IMR-90 (cell line): ENCODE measurements at regions not wholly inside any gene's neighbourhood (a gene's known extent, or its start where the extent isn't known, plus 50 kb on each side); places are given as distances from the start of the nearest gene placed in this dataset.
A peak's percentile ranks its signal among the peaks of the same experiment; 100 is the strongest.

ENCODE experiments used
- ATAC-seq: fragments of 200-7000 bp; cut with Tn5 transposase; 2 replicates; pipeline ENCODE4 v1.9.1; 2020; ENCODE audit warnings: low read depth, mild to moderate bottlenecking, moderate library complexity
- BruUV-seq: library from RNA; stranded (reverse); fragments of 400-500 nt; replicated peaks from 2 replicates; lab custom pipeline; 2021; lab: Mats Ljungman, UMichigan
- CTCF ChIA-PET: fragments of 300-600 bp; formaldehyde crosslinking; extraction: SDS; loops from one replicate; lab custom pipeline; 2021; ENCODE audit warnings: antibody characterized with exemption; lab: Yijun Ruan, JAX
- POLR2A ChIA-PET: fragments of 300-600 bp; sonication (Branson Sonifier 250); formaldehyde crosslinking; loops from one replicate; lab custom pipeline; 2022; ENCODE audit warnings: antibody characterized with exemption; ENCODE audit not compliant: unreplicated experiment; lab: Charles Lee
- DNase-seq: peaks from one replicate; pipeline ENCODE4 v3.0.0; 2013
- H2AFZ ChIP-seq: replicated peaks from 2 replicates; pipeline ENCODE3; 2013; ENCODE audit warnings: low read length, mild to moderate bottlenecking; ENCODE audit not compliant: poor library complexity
- H2AK5ac ChIP-seq: 2 replicates; pipeline ENCODE4 v1.6.1; 2013; ENCODE audit warnings: low read depth, low read length, inconsistent platforms
- H2AK9ac ChIP-seq: replicated peaks from 2 replicates; pipeline ENCODE3; 2013; ENCODE audit warnings: mild to moderate bottlenecking, low read depth, low read length, moderate library complexity; ENCODE audit not compliant: poor library complexity
- H2BK120ac ChIP-seq: 2 replicates; pipeline ENCODE4 v1.6.1; 2013; ENCODE audit warnings: low read depth, low read length, inconsistent platforms
- H2BK15ac ChIP-seq: 3 replicates; pipeline ENCODE4 v1.6.1; 2013; ENCODE audit warnings: low read depth, low read length, inconsistent platforms
- H2BK20ac ChIP-seq: 2 replicates; pipeline ENCODE4 v1.6.1; 2013; ENCODE audit warnings: low read depth, mild to moderate bottlenecking, inconsistent platforms, low read length, moderate library complexity
- H2BK5ac ChIP-seq: 2 replicates; pipeline ENCODE4 v1.6.1; 2013; ENCODE audit warnings: mild to moderate bottlenecking, low read depth, low read length, inconsistent platforms; ENCODE audit not compliant: poor library complexity, severe bottlenecking
- H3K14ac ChIP-seq: replicated peaks from 2 replicates; pipeline ENCODE4 v1.6.1; 2013; ENCODE audit warnings: low read depth, low read length, inconsistent platforms
- H3K18ac ChIP-seq: 2 replicates; pipeline ENCODE4 v1.6.1; 2013; ENCODE audit warnings: low read depth, low read length, control low read depth
- H3K23ac ChIP-seq: 2 replicates; pipeline ENCODE4 v1.6.1; 2013; ENCODE audit warnings: low read depth, low read length, inconsistent platforms
- H3K27ac ChIP-seq: 2 replicates; pipeline ENCODE4 v1.5.1; 2013; ENCODE audit warnings: mild to moderate bottlenecking, control low read depth, low read length; ENCODE audit not compliant: insufficient read depth
- H3K27me3 ChIP-seq: 2 replicates; pipeline ENCODE4 v1.6.1; 2013; ENCODE audit warnings: low read length; ENCODE audit not compliant: control insufficient read depth, insufficient read depth
- H3K36me3 ChIP-seq: 2 replicates; pipeline ENCODE4 v1.6.1; 2013; ENCODE audit warnings: low read length, mixed read lengths; ENCODE audit not compliant: control insufficient read depth, insufficient read depth
- H3K4ac ChIP-seq: 2 replicates; pipeline ENCODE4 v1.6.1; 2013; ENCODE audit warnings: low read depth, low read length, inconsistent platforms
- H3K4me1 ChIP-seq: 2 replicates; pipeline ENCODE4 v1.6.1; 2013; ENCODE audit warnings: low read length, mixed read lengths; ENCODE audit not compliant: control insufficient read depth, insufficient read depth
- H3K4me2 ChIP-seq: 2 replicates; pipeline ENCODE4 v1.6.1; 2013; ENCODE audit warnings: low read depth, mild to moderate bottlenecking, control low read depth, low read length, moderate library complexity
- H3K4me3 ChIP-seq: 2 replicates; pipeline ENCODE4 v1.5.1; 2013; ENCODE audit warnings: low read depth, mild to moderate bottlenecking, control low read depth, low read length, moderate library complexity; ENCODE audit not compliant: insufficient read depth
- H3K56ac ChIP-seq: 2 replicates; pipeline ENCODE4 v1.6.1; 2013; ENCODE audit warnings: low read length, inconsistent platforms; ENCODE audit not compliant: insufficient read depth; ENCODE audit errors: extremely low read depth
- H3K79me1 ChIP-seq, 2 experiments: 2 replicates each; pipeline ENCODE4 v1.6.1; 2013; ENCODE audit warnings: low read length in 2 of 2, inconsistent platforms in 1 of 2, low read depth in 1 of 2
- H3K9ac ChIP-seq: 2 replicates; pipeline ENCODE4 v1.6.1; 2013; ENCODE audit warnings: low read depth, low read length, control low read depth
- H3K9me1 ChIP-seq: 2 replicates; pipeline ENCODE4 v1.6.1; 2013; ENCODE audit warnings: low read length, inconsistent platforms; ENCODE audit not compliant: insufficient read depth
- H3K9me3 ChIP-seq: 2 replicates; pipeline ENCODE4 v1.6.1; 2013; ENCODE audit warnings: low read length; ENCODE audit not compliant: control insufficient read depth, insufficient read depth
- H4K20me1 ChIP-seq: 2 replicates; pipeline ENCODE4 v1.6.1; 2013; ENCODE audit warnings: low read length, inconsistent platforms; ENCODE audit not compliant: insufficient read depth
- H4K5ac ChIP-seq: 2 replicates; pipeline ENCODE4 v1.6.1; 2013; ENCODE audit warnings: mild to moderate bottlenecking, low read depth, low read length, control low read depth
- H4K8ac ChIP-seq, 2 experiments: 2 replicates each; pipeline ENCODE4 v1.6.1; 2013; ENCODE audit warnings: low read depth in 2 of 2, low read length in 2 of 2, control low read depth in 1 of 2, inconsistent platforms in 1 of 2
- H4K91ac ChIP-seq: 2 replicates; pipeline ENCODE4 v1.6.1; 2013; ENCODE audit warnings: low read depth, low read length, inconsistent platforms; ENCODE audit not compliant: insufficient read depth
- BHLHE40 ChIP-seq: fragments of 150-350 bp; IDR thresholded peaks from 2 replicates; pipeline ENCODE4 v1.6.1; 2016; ENCODE audit warnings: mild to moderate bottlenecking, low read depth, low read length
- CHD1 ChIP-seq: IDR thresholded peaks from 2 replicates; pipeline ENCODE4 v1.6.1; 2012; ENCODE audit warnings: low read depth, low read length, improper control_type of control experiment
- FOS ChIP-seq: fragments of 150-350 bp; IDR thresholded peaks from 2 replicates; pipeline ENCODE4 v1.6.1; 2016; ENCODE audit warnings: low read depth, low read length
- MAFK ChIP-seq: IDR thresholded peaks from 2 replicates; pipeline ENCODE4 v1.6.1; 2012; ENCODE audit warnings: low read depth, low read length, improper control_type of control experiment
- MAZ ChIP-seq: IDR thresholded peaks from 2 replicates; pipeline ENCODE4 v1.6.1; 2012; ENCODE audit warnings: low read depth, mild to moderate bottlenecking, low read length, improper control_type of control experiment, moderate library complexity, borderline replicate concordance
- MXI1 ChIP-seq: IDR thresholded peaks from 2 replicates; pipeline ENCODE4 v1.6.1; 2012; ENCODE audit warnings: low read depth, mild to moderate bottlenecking, low read length, moderate library complexity, borderline replicate concordance
- NFE2L2 ChIP-seq: fragments of 150-350 bp; IDR thresholded peaks from 2 replicates; pipeline ENCODE4 v1.6.1; 2016; ENCODE audit warnings: low read depth, mild to moderate bottlenecking, low read length
- POLR2A ChIP-seq: IDR thresholded peaks from 2 replicates; pipeline ENCODE4 v1.6.1; 2012; ENCODE audit warnings: mild to moderate bottlenecking, low read depth, low read length
- SMC3 ChIP-seq: fragments of 150-350 bp; IDR thresholded peaks from 2 replicates; pipeline ENCODE4 v1.6.1; 2016; ENCODE audit warnings: low read depth, mild to moderate bottlenecking, antibody characterized with exemption, low read length, moderate library complexity
- WGBS, 2 experiments: methylation state at CpG; one replicate each; pipeline versions ENCODE4 v1.1.5 to v1.1.7; 2013; ENCODE audit warnings: missing lambda C conversion rate in 2 of 2; ENCODE audit not compliant: insufficient read length in 1 of 2; ENCODE audit errors: extremely low coverage in 2 of 2; 5-methylcytosine and 5-hydroxymethylcytosine counted together
- dilution Hi-C: fragments of 300-500 bp; cut with HindIII; formaldehyde crosslinking; loops from one replicate; pipeline ENCODE4 v1.14.3; 2018; ENCODE audit warnings: low sequenced_read_pairs; ENCODE audit not compliant: unreplicated experiment
- in situ Hi-C: fragments of 300-500 bp; cut with MboI; formaldehyde crosslinking; loops from 3 replicates; pipeline ENCODE4 v1.14.3; 2019; ENCODE audit warnings: low sequenced_read_pairs, inconsistent platforms, mixed read lengths
- intact Hi-C: fragments of 100-400 bp; cut with micrococcal nuclease; formaldehyde crosslinking; loops from 2 replicates; pipeline ENCODE4 v1.10.0; 2022
- TF ChIP-seq, protein P1 (sequence below): fragments of 150-350 bp; IDR thresholded peaks from 2 replicates; pipeline ENCODE4 v1.6.1; 2016; ENCODE audit warnings: low read depth, mild to moderate bottlenecking, low read length, moderate library complexity, borderline replicate concordance
- TF ChIP-seq, protein P2 (sequence below): fragments of 150-350 bp; IDR thresholded peaks from 2 replicates; pipeline ENCODE4 v1.6.1; 2017; ENCODE audit warnings: mild to moderate bottlenecking, antibody characterized with exemption, low read length, low read depth
- TF ChIP-seq, protein P3 (sequence below): conservative IDR thresholded peaks from 2 replicates; pipeline ENCODE4 v1.5.1; 2012; ENCODE audit warnings: mild to moderate bottlenecking, low read depth, low read length, improper control_type of control experiment

DNA sequence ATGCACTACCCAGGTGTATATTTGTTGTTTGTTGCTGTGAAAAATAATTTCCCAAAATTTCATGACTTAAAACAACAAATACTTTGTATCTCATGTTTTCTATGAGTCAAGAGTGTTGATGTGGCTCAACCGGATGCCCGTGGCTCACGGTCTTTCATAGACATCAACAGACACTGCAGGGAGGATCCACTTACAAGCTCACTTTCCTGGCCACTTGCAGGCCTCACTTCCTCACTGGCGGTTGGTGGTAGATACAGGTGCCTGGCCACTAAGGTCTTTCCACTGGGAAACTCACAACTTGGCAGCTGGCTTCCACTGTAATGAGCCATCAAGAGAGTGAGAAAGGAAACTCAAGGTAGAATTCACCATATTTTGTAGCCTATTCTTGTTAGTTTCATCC lies 662.9 kb downstream of the IRS1 start (continued):
- TF ChIP-seq CHD1 (no peak), MAZ (no peak), BHLHE40 (no peak), POLR2A (no peak)

DNA sequence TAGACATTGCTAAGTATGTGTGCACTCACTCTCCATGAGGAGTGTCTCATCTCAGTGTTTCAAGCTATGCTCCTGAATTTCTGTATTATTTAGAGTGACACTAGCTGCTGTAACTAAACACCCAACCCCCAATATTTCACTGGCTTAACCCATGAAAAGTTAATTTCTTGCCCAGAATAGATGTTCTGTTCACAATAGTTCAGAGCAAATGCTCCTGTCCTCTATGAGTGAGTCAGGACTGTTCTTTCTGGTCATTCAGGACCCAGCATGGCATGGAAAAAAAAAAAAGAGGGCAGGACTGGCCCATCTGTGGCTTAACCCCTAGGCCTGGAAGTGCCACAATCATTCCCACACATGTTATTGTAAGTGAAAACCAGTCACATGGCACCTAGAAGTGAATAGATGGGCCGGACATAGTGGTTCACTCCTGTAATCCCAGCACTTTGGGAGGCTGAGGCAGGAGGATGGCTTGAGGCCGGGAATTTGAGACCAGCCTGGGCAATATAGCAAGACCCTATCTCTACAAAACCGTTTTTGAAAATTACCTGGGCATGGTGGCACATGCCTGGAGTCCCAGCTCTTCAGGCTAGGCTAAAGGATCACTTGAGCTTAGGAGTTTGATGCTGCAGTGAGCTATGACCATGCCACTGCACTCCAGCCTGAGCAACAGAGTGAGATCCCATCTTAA lies 663.6 kb downstream of the IRS1 start:
- DNase-seq, result no peak
- BruUV-seq, result no TSS peak
- TF ChIP-seq SMC3 (no peak), POLR2A (no peak), NFE2L2 (no peak), FOS (no peak), MXI1 (no peak), MAZ (no peak), MAFK (no peak)
- TF ChIP-seq, protein P1, sequence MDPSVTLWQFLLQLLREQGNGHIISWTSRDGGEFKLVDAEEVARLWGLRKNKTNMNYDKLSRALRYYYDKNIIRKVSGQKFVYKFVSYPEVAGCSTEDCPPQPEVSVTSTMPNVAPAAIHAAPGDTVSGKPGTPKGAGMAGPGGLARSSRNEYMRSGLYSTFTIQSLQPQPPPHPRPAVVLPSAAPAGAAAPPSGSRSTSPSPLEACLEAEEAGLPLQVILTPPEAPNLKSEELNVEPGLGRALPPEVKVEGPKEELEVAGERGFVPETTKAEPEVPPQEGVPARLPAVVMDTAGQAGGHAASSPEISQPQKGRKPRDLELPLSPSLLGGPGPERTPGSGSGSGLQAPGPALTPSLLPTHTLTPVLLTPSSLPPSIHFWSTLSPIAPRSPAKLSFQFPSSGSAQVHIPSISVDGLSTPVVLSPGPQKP, result no peak
- TF ChIP-seq, protein P2, sequence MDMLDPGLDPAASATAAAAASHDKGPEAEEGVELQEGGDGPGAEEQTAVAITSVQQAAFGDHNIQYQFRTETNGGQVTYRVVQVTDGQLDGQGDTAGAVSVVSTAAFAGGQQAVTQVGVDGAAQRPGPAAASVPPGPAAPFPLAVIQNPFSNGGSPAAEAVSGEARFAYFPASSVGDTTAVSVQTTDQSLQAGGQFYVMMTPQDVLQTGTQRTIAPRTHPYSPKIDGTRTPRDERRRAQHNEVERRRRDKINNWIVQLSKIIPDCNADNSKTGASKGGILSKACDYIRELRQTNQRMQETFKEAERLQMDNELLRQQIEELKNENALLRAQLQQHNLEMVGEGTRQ, result no peak
- TF ChIP-seq, protein P3, sequence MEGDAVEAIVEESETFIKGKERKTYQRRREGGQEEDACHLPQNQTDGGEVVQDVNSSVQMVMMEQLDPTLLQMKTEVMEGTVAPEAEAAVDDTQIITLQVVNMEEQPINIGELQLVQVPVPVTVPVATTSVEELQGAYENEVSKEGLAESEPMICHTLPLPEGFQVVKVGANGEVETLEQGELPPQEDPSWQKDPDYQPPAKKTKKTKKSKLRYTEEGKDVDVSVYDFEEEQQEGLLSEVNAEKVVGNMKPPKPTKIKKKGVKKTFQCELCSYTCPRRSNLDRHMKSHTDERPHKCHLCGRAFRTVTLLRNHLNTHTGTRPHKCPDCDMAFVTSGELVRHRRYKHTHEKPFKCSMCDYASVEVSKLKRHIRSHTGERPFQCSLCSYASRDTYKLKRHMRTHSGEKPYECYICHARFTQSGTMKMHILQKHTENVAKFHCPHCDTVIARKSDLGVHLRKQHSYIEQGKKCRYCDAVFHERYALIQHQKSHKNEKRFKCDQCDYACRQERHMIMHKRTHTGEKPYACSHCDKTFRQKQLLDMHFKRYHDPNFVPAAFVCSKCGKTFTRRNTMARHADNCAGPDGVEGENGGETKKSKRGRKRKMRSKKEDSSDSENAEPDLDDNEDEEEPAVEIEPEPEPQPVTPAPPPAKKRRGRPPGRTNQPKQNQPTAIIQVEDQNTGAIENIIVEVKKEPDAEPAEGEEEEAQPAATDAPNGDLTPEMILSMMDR, result no peak
- no peak overlapping the region for H2AK5ac ChIP-seq
- no peak overlapping the region; the same call in 1 of the 2 replicates for H2BK120ac ChIP-seq
- H3K4me1 ChIP-seq, result peaks cover 9% of the 10 kb centered on the region
- peak overlapping the region; percentile 2; the same call in 1 of the 2 replicates for H3K4ac ChIP-seq
- H4K20me1 ChIP-seq, result no peaks in the 10 kb centered on the region
- H3K27ac ChIP-seq, result no peak overlapping the region
- ChIA-PET POLR2A (no interaction called here), CTCF (interaction anchor here (0.6 to 1.1 kb wide), 2 partner anchors 10 to 961 kb away, joined by 3 to 5 read pairs; no protein-coding TSS in a partner anchor)
- H2AK9ac ChIP-seq, result no peak overlapping the region
- in situ Hi-C loops (no loop called here), dilution Hi-C loops (no loop called here), intact Hi-C loops (no loop called here)
- H3K23ac ChIP-seq, result no peak overlapping the region
- no peak overlapping the region for H2BK5ac ChIP-seq
- no peaks in the 10 kb centered on the region for H3K9me3 ChIP-seq
- H3K27me3 ChIP-seq, result no peaks in the 10 kb centered on the region
- no peak overlapping the region for H3K4me2 ChIP-seq
- no peaks in the 10 kb centered on the region for H3K36me3 ChIP-seq
- H2BK15ac ChIP-seq, result 0 out of 3 replicates have a peak overlapping the region, but pooled peaks have one; percentile 88
- peak overlapping the region; percentile 27; the same call in 1 of the 2 replicates for H3K18ac ChIP-seq
- H3K9ac ChIP-seq, result no peak overlapping the region
- no peak overlapping the region for H3K4me3 ChIP-seq
- H4K91ac ChIP-seq, result no peak overlapping the region
- WGBS, 2 experiments, result no CpG with 5 or more reads among the region's 3 CpGs
- H3K56ac ChIP-seq, result no peak overlapping the region
- ATAC-seq, result no peak
- peak overlapping the region; percentile 11; the same call in 1 of the 2 replicates for H2BK20ac ChIP-seq
- H4K5ac ChIP-seq, result no peak overlapping the region
- H3K9me1 ChIP-seq, result no peaks in the 10 kb centered on the region
- no peaks in the 10 kb centered on the region for H3K79me1 ChIP-seq
- no peak overlapping the region for H2AFZ ChIP-seq
- no peak overlapping the region for H3K14ac ChIP-seq
- H4K8ac ChIP-seq, result peak overlapping the region in 1 of 2 experiments; percentile 3; a peak in 1 of 4 replicates
